ENCODE measurements at regions not wholly inside any gene's neighbourhood (a gene's known extent, or its start where the extent isn't known, plus 50 kb on each side); places are given as distances from the start of the nearest gene placed in this dataset.

- TF ChIP-seq CTCF (IDR thresholded peaks at IDR 0.05; ENCODE audit: unreplicated experiment), result no peak
- H3K4me1 Mint-ChIP-seq (ENCODE audit: low read depth), result peaks cover 4% of the 10 kb centered on the region
Measured at GRCh38 chr4:23635468-23635867, 254.4 kb downstream of the PPARGC1A start.

GRCh38 chr4:23631255-23631950 is 258.4 kb downstream of the PPARGC1A start:
- no peaks in the 10 kb centered on the region for H3K36me3 Mint-ChIP-seq (ENCODE audit: insufficient read depth)
- H3K4me3 Mint-ChIP-seq (ENCODE audit: low read depth), result no peak overlapping the region
- no peaks in the 10 kb centered on the region for H3K9me3 Mint-ChIP-seq (ENCODE audit: low read depth)
- H3K27ac Mint-ChIP-seq, result peak overlapping the region; percentile 50
- no peaks in the 10 kb centered on the region for H3K27me3 Mint-ChIP-seq
- no peak for TF ChIP-seq CTCF (IDR thresholded peaks at IDR 0.05; ENCODE audit: unreplicated experiment)
- DNase-seq (ENCODE audit: low spot score, unreplicated experiment), result no peak
- peaks cover 5% of the 10 kb centered on the region for H3K4me1 Mint-ChIP-seq (ENCODE audit: low read depth)

More at GRCh38 chr4:23635468-23635867, 254.4 kb downstream of the PPARGC1A start:
- no peaks in the 10 kb centered on the region for H3K36me3 Mint-ChIP-seq (ENCODE audit: insufficient read depth)
- H3K27ac Mint-ChIP-seq, result no peak overlapping the region
- H3K4me3 Mint-ChIP-seq (ENCODE audit: low read depth), result no peak overlapping the region
- no peaks in the 10 kb centered on the region for H3K9me3 Mint-ChIP-seq (ENCODE audit: low read depth)
- no peak for DNase-seq (ENCODE audit: low spot score, unreplicated experiment)
- H3K27me3 Mint-ChIP-seq, result no peaks in the 10 kb centered on the region

- peaks cover 5% of the 10 kb centered on the region for H3K4me1 Mint-ChIP-seq (ENCODE audit: low read depth)
- no peak for TF ChIP-seq CTCF (IDR thresholded peaks at IDR 0.05; ENCODE audit: unreplicated experiment)
- no peaks in the 10 kb centered on the region for H3K9me3 Mint-ChIP-seq (ENCODE audit: low read depth)
- H3K27me3 Mint-ChIP-seq, result no peaks in the 10 kb centered on the region
- no peak overlapping the region for H3K27ac Mint-ChIP-seq
- no peak for DNase-seq (ENCODE audit: low spot score, unreplicated experiment)
- no peaks in the 10 kb centered on the region for H3K36me3 Mint-ChIP-seq (ENCODE audit: insufficient read depth)
- H3K4me3 Mint-ChIP-seq (ENCODE audit: low read depth), result no peak overlapping the region
Measured at GRCh38 chr4:23630110-23630509, 259.7 kb downstream of the PPARGC1A start.

- no peaks in the 10 kb centered on the region for H3K27me3 Mint-ChIP-seq
- no peak overlapping the region for H3K4me3 Mint-ChIP-seq (ENCODE audit: low read depth)
- no peaks in the 10 kb centered on the region for H3K36me3 Mint-ChIP-seq (ENCODE audit: insufficient read depth)
- no peak for TF ChIP-seq CTCF (IDR thresholded peaks at IDR 0.05; ENCODE audit: unreplicated experiment)
- peak overlapping the region; percentile 19 for H3K27ac Mint-ChIP-seq
- peaks cover 4% of the 10 kb centered on the region for H3K9me3 Mint-ChIP-seq (ENCODE audit: low read depth)
- no peak for DNase-seq (ENCODE audit: low spot score, unreplicated experiment)
- peaks cover 5% of the 10 kb centered on the region for H3K4me1 Mint-ChIP-seq (ENCODE audit: low read depth)
Measured at GRCh38 chr4:23629421-23629820, 260.4 kb downstream of the PPARGC1A start.

GRCh38 chr4:23614284-23614892 is 275.5 kb downstream of the PPARGC1A start:
- TF ChIP-seq CTCF (IDR thresholded peaks at IDR 0.05; ENCODE audit: unreplicated experiment), result peak; percentile 27
- DNase-seq (ENCODE audit: low spot score, unreplicated experiment), result no peak
- Mint-ChIP-seq H3K4me3 (ENCODE audit: low read depth) (no peak overlapping the region), H3K36me3 (ENCODE audit: insufficient read depth) (no peaks in the 10 kb centered on the region), H3K4me1 (ENCODE audit: low read depth) (no peaks in the 10 kb centered on the region), H3K27ac (no peak overlapping the region), H3K9me3 (ENCODE audit: low read depth) (no peaks in the 10 kb centered on the region), H3K27me3 (no peaks in the 10 kb centered on the region)

Measured in progenitor cell of endocrine pancreas (in vitro differentiated cells).